Stimulated activated CD8-positive, alpha-beta memory T cell treated with anti-CD3 and anti-CD28 coated beads, Interleukin-2, amount 100 ng/mL, for 48 hours (primary cell): ENCODE measurements at regions not wholly inside any gene's neighbourhood (a gene's known extent, or its start where the extent isn't known, plus 50 kb on each side); places are given as distances from the start of the nearest gene placed in this dataset.
"Not testable (repeated sequence)": the region's sequence is repeated elsewhere in the genome, so short reads cannot be mapped to it uniquely, and the experiment has no call there.

ENCODE experiments used
- DNase-seq, 2 donors: peaks; one replicate each; pipeline ENCODE4 v3.0.0-alpha.2; 2020; ENCODE audit warnings: low read depth in 2 of 2

DNA sequence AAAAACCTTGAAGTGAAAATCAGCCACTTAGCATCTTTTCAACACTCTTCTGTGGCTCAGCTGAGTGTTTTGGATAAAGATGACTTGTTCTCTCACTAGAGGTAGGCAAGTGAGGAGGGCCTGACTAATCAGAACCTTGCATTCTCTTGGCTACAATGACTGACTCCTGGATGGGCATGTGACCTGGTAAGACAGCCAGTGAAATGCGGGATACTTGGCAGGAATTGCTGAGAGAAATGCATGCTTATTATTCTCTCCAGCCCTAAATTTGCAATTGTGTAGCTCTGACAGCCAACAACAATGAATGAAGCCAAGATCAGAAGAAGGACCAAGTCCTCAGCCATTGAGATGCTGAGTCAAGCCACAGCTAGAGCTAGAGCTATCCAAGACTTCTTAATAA, 490.5 kb upstream of the ZNF608 start:
- no peak for DNase-seq

GRCh38 chr5:125244531-125244930, 498.1 kb upstream of the ZNF608 start:
- DNase-seq = no peak

GRCh38 chr5:125245216-125245615, 498.8 kb upstream of the ZNF608 start:
- no peak for DNase-seq

- no peak for DNase-seq
Observed at GRCh38 chr5:125249400-125249799, 503.0 kb upstream of the ZNF608 start.

DNA sequence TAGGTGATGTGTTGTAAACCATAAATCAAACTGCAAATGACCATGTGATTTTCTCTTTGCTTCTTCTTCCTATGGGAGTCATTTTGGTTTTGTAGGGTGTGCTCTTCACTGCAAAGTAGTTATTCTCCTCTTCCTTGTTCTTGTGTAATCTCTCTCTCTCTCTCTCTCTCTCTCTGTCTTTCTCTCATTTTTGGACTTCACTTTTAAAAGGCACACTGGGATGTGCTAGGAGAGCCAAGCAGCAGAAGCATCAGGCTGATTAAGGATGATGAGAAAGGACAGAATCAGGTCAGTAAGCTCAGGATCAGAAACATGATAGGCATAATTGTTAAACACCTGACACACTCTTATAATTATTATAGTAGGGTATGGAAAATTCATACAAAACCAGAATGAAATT, 505.3 kb upstream of the ZNF608 start:
- no peak for DNase-seq

- DNase-seq = not testable (repeated sequence)
Observed at GRCh38 chr5:125253634-125254033, 507.2 kb upstream of the ZNF608 start.

DNA sequence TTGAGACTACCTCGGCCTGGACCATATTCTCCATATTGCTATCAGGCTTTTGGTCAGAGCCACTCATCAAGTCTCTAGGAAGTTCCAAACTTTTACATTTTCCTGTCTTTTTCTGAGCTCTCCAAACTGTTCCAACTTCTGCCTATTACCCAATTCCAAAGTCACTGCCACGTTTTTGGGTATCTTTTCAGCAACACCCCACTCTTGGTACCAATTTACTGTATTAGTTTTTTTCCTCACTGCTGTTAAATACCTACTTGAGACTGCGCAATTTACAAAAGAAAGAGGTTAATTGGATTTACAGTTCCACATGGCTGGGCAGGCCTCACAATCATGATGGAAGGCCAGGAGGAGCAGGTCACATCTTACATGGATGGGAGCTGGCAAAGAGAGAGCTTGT, 507.8 kb upstream of the ZNF608 start:
- DNase-seq = no peak

- DNase-seq = no peak
Observed at GRCh38 chr5:125256296-125256695, 509.9 kb upstream of the ZNF608 start.

GRCh38 chr5:125257057-125257972, 510.9 kb upstream of the ZNF608 start:
- DNase-seq = no peak

GRCh38 chr5:125257997-125258396, 511.6 kb upstream of the ZNF608 start:
- no peak for DNase-seq

DNA sequence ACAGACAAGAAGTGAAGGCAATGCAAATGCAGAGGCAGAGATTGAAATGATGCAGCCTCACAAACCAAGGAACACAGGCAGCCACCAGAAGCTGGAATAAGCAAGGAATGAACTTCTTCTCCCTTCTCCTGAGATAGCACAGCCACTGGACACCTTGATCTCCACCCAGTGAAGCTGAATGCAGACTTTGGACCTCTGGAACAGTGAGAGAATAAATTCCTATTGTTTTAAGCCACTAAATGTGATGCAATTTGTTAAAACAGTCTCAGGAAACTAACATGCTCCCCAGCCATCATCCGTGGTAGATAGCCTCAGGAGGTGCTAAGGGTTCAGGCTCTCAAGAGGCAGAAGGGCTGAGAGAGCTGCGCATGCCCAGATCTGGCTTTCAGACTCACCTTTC, 512.2 kb upstream of the ZNF608 start:
- no peak for DNase-seq

- no peak for DNase-seq
Observed at GRCh38 chr5:125261505-125262250, 515.2 kb upstream of the ZNF608 start.

DNA sequence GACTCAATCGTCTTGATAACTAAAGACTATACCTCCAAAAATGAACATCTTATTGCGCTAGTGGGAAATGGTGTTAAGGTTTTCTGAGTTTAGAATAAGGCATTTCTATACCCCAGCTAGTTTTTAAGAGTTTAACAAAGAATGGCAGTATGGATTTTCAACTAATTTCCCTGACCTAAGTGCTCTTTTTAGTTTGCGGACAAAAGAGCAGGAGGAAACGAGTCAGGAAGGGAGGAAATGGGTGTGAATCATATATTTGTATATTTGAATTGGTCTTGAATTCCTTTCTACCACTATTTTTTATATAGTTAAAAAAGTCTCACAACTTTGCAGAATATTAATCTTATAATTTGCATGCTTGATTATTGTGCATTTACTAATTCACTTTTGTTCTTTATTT, 516.3 kb upstream of the ZNF608 start:
- no peak for DNase-seq

DNA sequence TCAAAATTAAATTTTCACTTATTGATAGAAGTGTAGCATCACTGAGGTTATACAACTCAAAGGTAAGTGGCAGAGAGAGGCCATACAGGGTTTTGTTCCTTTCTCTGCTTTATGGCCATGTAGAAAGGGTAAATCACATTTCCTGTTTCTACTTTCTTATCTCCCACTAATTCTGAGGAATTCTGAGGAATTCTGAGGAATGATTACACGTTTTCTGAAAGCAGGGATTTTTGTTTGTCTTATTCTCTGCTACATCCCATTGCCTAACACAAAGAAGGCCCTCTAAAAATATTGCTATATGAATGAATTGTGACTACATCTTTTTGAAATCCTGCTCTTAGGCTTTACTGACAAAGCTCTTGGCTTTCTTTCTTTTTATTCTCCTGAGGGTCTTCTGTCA, 516.9 kb upstream of the ZNF608 start:
- DNase-seq = no peak

DNA sequence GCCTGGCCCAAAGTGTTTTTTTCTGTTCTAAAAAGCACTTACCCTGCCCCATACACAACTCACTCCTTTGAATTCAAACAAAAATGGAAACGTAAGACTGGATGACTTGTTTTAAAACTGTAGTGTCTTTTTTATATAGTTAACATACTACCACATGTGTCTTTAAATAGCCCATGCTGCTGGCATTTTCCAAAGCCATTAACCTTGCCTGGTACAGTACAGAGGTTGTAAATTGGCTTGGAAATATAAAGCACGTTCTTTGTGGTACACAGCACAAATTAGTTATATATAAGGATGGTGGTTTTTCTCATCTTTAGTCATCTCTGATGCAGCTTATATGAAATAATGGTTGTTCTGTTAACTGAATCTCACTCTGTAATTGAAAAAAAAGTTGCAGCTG, 519.7 kb upstream of the ZNF608 start:
- no peak for DNase-seq

GRCh38 chr5:125267636-125268248, 521.3 kb upstream of the ZNF608 start:
- DNase-seq = no peak

- no peak for DNase-seq
Observed at GRCh38 chr5:125269926-125270325, 523.5 kb upstream of the ZNF608 start.

DNA sequence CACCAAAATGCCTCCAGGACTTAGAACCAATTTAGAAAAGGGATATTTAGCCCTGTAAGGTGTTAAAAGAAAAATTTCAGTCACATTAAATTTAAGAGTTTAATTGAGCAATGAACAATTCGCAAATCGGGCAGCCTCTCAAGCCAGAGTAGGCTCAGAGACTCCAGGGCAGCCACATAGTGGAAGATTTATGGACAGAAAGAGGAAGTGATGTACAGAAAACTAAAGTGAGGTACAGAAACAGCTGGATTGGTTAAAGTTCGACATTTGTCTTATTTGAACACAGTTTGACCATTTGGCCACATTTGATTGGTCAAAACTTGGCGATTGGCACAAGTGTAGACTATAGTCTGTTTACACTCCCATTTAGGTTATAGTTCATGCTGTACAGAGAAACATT, 525.9 kb upstream of the ZNF608 start:
- no peak for DNase-seq

- no peak for DNase-seq
Observed at GRCh38 chr5:125274211-125274610, 527.8 kb upstream of the ZNF608 start.

DNA sequence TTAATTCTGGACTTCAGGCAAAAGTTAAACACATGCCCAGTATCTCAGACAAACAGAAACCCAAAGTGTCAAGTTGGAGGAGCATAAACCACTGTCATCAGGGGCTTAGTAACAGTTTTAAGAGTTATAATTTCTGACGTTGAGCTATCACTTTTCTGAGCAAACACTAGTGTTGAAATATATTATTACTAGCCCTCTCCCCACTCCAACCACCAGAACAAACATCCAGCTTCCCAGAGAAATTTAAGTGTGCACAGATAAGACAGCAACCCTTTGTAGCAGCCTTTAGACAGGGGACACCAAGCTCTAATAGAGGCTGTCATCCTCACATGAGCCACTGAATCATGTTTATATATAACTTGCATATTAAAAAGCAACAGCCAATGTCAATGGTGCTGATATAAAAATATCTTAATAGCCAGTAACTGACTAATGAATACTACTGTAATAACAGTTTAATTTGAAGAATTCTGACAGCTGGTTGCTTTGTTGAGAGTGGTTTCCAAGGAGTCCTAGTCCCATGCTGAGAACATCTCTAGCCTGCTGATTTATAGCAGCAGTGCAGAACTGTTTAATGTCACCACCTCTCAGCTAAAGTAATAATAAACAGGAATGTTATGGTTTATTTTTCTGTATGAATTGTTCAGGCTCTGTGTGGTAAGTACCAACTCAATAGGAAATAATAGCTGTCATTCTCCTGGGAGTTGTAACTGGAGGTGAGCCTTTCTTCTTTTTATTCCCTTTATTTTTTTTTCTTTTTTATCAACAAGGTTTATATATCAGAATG, 528.7 kb upstream of the ZNF608 start:
- no peak for DNase-seq

DNA sequence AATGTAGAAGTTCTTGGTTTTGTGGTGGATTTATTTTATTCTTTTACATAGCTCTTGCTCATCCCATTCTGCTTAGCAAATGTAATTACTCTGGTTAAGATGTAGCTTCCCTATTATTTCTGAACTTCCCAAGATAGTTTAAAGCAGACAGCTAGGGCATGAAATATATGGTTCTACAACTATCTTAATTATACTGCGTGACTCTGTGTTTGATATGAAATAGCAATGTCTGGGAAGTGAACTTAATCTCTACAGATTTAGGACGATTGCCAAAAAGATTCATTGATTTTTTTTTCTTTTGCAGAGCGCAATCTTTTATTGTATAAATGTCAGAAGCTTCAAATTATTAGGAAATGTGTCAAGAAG, 529.3 kb upstream of the ZNF608 start:
- no peak for DNase-seq

DNA sequence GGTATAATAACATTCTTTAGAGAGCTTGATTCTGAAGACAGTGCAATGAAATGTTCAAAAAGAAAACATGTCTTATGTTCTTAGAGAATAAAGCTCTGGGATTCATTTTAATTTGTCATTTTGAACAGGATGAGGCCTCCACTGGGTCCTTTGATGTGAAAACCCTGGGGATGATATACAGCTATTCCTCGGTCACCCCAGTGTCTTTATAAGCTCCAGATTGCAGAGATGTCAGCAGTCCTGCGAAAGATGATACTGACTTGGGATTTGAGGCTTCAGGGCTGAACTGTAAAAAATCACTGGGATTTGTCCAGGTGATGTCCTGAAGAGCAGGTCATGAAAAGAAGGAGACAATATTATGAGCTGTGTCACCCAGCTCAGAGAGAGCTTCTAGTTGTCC, 529.7 kb upstream of the ZNF608 start:
- no peak for DNase-seq
